GM12878 (cell line): ENCODE measurements at regions not wholly inside any gene's neighbourhood (a gene's known extent, or its start where the extent isn't known, plus 50 kb on each side); places are given as distances from the start of the nearest gene placed in this dataset.

ENCODE experiments used
- ATAC-seq: fragments of 200-7000 bp; cut with Tn5 transposase; 3 replicates; pipeline ENCODE4 v1.9.1; 2020; ENCODE audit warnings: mild to moderate bottlenecking, moderate library complexity
- BruUV-seq: library from RNA; stranded (reverse); fragments of 400-500 nt; replicated peaks from 2 replicates; lab custom pipeline; 2021; lab: Mats Ljungman, UMichigan
- CTCF ChIA-PET: fragments of 300-600 bp; sonication (Branson Sonifier 250); formaldehyde crosslinking; extraction: SDS; loops from one replicate; lab custom pipeline; 2021; ENCODE audit warnings: inconsistent platforms; lab: Yijun Ruan, JAX
- POLR2A ChIA-PET: fragments of 350-600 bp; formaldehyde crosslinking; extraction: SDS; loops from one replicate; lab custom pipeline; 2021; ENCODE audit warnings: inconsistent platforms; lab: Charles Lee
- RAD21 ChIA-PET: fragments of 300-600 bp; sonication (Branson Sonifier 250); formaldehyde crosslinking; loops from one replicate; lab custom pipeline; 2023; ENCODE audit warnings: antibody characterized with exemption; ENCODE audit not compliant: unreplicated experiment; lab: Charles Lee
- SMC1A ChIA-PET: fragments of 300-600 bp; sonication (Branson Sonifier 250); formaldehyde crosslinking; loops from one replicate; lab custom pipeline; 2023; ENCODE audit not compliant: unreplicated experiment, uncharacterized antibody; lab: Charles Lee
- DNase-seq: peaks from one replicate; pipeline ENCODE4 v3.0.0-alpha.2; 2011; ENCODE audit warnings: low read depth, low spot score
- FAIRE-seq: peaks from 3 replicates; lab custom pipeline; 2011; peaks lifted over from hg19 to GRCh38; lab: Jason Lieb, UNC
- H2AFZ ChIP-seq: 2 replicates; pipeline ENCODE4 v1.6.0; 2011; ENCODE audit warnings: low read depth, low read length, control low read depth; ENCODE audit not compliant: control insufficient read depth
- H3K27ac ChIP-seq: 2 replicates; pipeline ENCODE4 v1.5.1; 2011; ENCODE audit warnings: control low read depth; ENCODE audit not compliant: control insufficient read depth, insufficient read depth
- H3K27me3 ChIP-seq, 2 experiments: replicated peaks in 1 of 2; 2 replicates each; pipeline versions ENCODE4 v1.6.0 to v1.6.1; 2011; ENCODE audit warnings: low read length in 1 of 2; ENCODE audit not compliant: control insufficient read depth in 2 of 2, insufficient read depth in 2 of 2
- H3K36me3 ChIP-seq, 2 experiments: 2 replicates each; pipeline ENCODE4 v1.5.1; 2011; ENCODE audit warnings: low read length in 1 of 2; ENCODE audit not compliant: control insufficient read depth in 2 of 2, insufficient read depth in 2 of 2
- H3K4me1 ChIP-seq: 2 replicates; pipeline ENCODE4 v1.6.1; 2011; ENCODE audit warnings: mild to moderate bottlenecking, low read length, moderate library complexity, mixed read lengths; ENCODE audit not compliant: control insufficient read depth, insufficient read depth
- H3K4me2 ChIP-seq: 2 replicates; pipeline ENCODE4 v1.6.0; 2011; ENCODE audit warnings: control low read depth; ENCODE audit not compliant: control insufficient read depth, insufficient read depth
- H3K4me3 ChIP-seq: fragments of 200-600 bp; sonication (generic); 2 replicates; pipeline ENCODE4 v1.5.1; 2016
- H3K79me2 ChIP-seq: 2 replicates; pipeline ENCODE4 v1.6.0; 2011; ENCODE audit warnings: low read length; ENCODE audit not compliant: control insufficient read depth, insufficient read depth
- H3K9ac ChIP-seq: 2 replicates; pipeline ENCODE4 v1.8.0; 2011; ENCODE audit warnings: low read length, control low read depth, mixed read lengths; ENCODE audit not compliant: control insufficient read depth, insufficient read depth
- H3K9me3 ChIP-seq: replicated peaks from 3 replicates; pipeline ENCODE4 v1.5.1; 2011; ENCODE audit warnings: mild to moderate bottlenecking, low read length; ENCODE audit not compliant: control insufficient read depth, insufficient read depth
- H4K20me1 ChIP-seq: 2 replicates; pipeline ENCODE4 v1.6.0; 2011; ENCODE audit not compliant: control insufficient read depth, insufficient read depth
- CREB1 ChIP-seq: IDR thresholded peaks from 2 replicates; pipeline ENCODE4 v1.6.1; 2012; ENCODE audit warnings: low read depth, mild to moderate bottlenecking, inconsistent platforms
- JUND ChIP-seq: IDR thresholded peaks from 2 replicates; pipeline ENCODE4 v1.6.1; 2012; ENCODE audit warnings: low read depth, mild to moderate bottlenecking, low read length, improper control_type of control experiment, moderate library complexity
- RELB ChIP-seq: fragments of 450-650 bp; IDR thresholded peaks from 2 replicates; pipeline ENCODE4 v1.6.1; 2017; ENCODE audit warnings: low read depth, mild to moderate bottlenecking, moderate library complexity
- ZBTB40 ChIP-seq: fragments of 450-650 bp; IDR thresholded peaks from 2 replicates; pipeline ENCODE4 v1.6.1; 2016; ENCODE audit warnings: mild to moderate bottlenecking, moderate library complexity, borderline replicate concordance
- WGBS: methylation state at CpG from one replicate; pipeline ENCODE4 v1.1.6; 2016; ENCODE audit warnings: low lambda C conversion rate; ENCODE audit not compliant: insufficient replicate concordance, insufficient coverage; ENCODE audit errors: missing lambda C conversion rate; 5-methylcytosine and 5-hydroxymethylcytosine counted together
- in situ Hi-C: fragments of 300-500 bp; cut with MboI; formaldehyde crosslinking; loops from 9 replicates; pipeline ENCODE4 v1.14.3; 2018; ENCODE audit warnings: mixed read lengths
- intact Hi-C: fragments of 100-400 bp; cut with micrococcal nuclease; formaldehyde crosslinking; loops from one replicate; pipeline ENCODE4 v1.14.2; 2022; ENCODE audit not compliant: unreplicated experiment

DNA sequence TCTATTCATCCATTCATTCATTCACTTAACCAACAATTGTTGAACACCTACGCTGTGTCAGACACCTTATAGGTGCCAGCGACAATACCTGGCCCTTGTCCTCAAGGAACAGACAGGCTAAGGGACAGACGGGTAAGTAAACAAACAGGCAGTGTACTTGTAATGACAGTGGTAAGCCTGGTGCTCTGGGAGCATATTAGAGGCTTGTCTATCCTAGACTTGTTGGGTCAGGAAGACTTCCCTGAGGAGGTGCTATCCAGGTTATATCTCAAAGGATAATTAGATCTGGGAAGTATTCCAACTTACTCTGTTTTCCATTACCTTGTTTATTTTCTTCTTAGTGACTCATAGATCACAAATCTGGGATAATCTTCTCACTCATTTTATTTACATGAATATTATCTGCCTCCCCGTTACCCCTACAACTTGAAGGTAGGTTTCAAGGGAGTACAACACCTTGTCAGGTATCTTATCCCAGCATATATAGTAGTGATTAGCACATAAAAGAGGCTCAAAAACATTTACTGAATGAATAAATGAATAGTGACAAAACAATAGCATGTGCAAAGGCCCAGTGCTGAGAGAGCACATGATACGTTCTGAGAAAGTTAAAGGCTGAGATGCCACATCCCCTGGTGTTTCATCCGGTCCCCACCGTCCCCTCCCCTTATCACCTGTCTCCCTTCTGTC is 75.3 kb upstream of the NCAM1 start:
- POLR2A ChIA-PET, result no interaction called here
- in situ Hi-C loops, result no loop called here
- FAIRE-seq, result no peak

GRCh38 chr11:112886434-112887370 is 74.5 kb upstream of the NCAM1 start:
- Histone ChIP-seq H3K4me1 (no peaks in the 10 kb centered on the region), H3K36me3 (no peaks in the 10 kb centered on the region), H2AFZ (no peak overlapping the region), H3K4me3 (no peak overlapping the region), H3K4me2 (no peak overlapping the region), H3K79me2 (no peaks in the 10 kb centered on the region), H3K27ac (no peak overlapping the region), H3K27me3 (no peaks in the 10 kb centered on the region; a peak in 1 of 4 replicates), H3K9me3 (no peaks in the 10 kb centered on the region), H4K20me1 (no peaks in the 10 kb centered on the region), H3K9ac (no peak overlapping the region)
- ATAC-seq (no peak), FAIRE-seq (no peak), DNase-seq (no peak)
- in situ Hi-C loops (no loop called here), intact Hi-C loops (no loop called here)
- TF ChIP-seq RELB (no peak), ZBTB40 (no peak)
- no TSS peak for BruUV-seq
- ChIA-PET SMC1A (no interaction called here), RAD21 (no interaction called here), CTCF (no interaction called here), POLR2A (no interaction called here)
- 18% methylated on average over 7 of the region's 7 CpGs for WGBS

More for the DNA sequence above, 75.3 kb upstream of the NCAM1 start:
- intact Hi-C loops, result no loop called here
- no peaks in the 10 kb centered on the region for H4K20me1 ChIP-seq
- ATAC-seq (no peak), DNase-seq (no peak)
- no peak overlapping the region for H2AFZ ChIP-seq
- TF ChIP-seq JUND, result no peak
- TF ChIP-seq CREB1, result no peak
- no peaks in the 10 kb centered on the region for H3K79me2 ChIP-seq
- no peaks in the 10 kb centered on the region; a peak in 1 of 4 replicates for H3K27me3 ChIP-seq
- RAD21 ChIA-PET, result no interaction called here
- BruUV-seq, result no TSS peak
- no peaks in the 10 kb centered on the region for H3K4me1 ChIP-seq
- no peak overlapping the region for H3K9ac ChIP-seq
- H3K4me2 ChIP-seq, result no peak overlapping the region
- CTCF ChIA-PET, result no interaction called here
- SMC1A ChIA-PET, result no interaction called here
- H3K27ac ChIP-seq, result no peak overlapping the region
- no peaks in the 10 kb centered on the region for H3K36me3 ChIP-seq
- H3K4me3 ChIP-seq, result no peak overlapping the region
- H3K9me3 ChIP-seq, result no peaks in the 10 kb centered on the region
- WGBS, result 30% methylated on average over 7 of the region's 7 CpGs
